A673 (cell line): ENCODE measurements at regions not wholly inside any gene's neighbourhood (a gene's known extent, or its start where the extent isn't known, plus 50 kb on each side); places are given as distances from the start of the nearest gene placed in this dataset.

Source experiments
- BruUV-seq: library from RNA; stranded (reverse); fragments of 400-500 nt; replicated peaks from 2 replicates; lab custom pipeline; 2021; lab: Mats Ljungman, UMichigan
- CTCF ChIA-PET: fragments of 300-600 bp; sonication (Branson Sonifier 250); formaldehyde crosslinking; loops from one replicate; lab custom pipeline; 2022; ENCODE audit warnings: antibody characterized with exemption; lab: Charles Lee
- POLR2A ChIA-PET: fragments of 300-600 bp; sonication (Branson Sonifier 250); formaldehyde crosslinking; loops from one replicate; lab custom pipeline; 2022; ENCODE audit warnings: antibody characterized with exemption; ENCODE audit not compliant: low non-redundant PET; lab: Charles Lee
- DNase-seq: peaks from one replicate; pipeline ENCODE4 v3.0.0-alpha.2; 2015; ENCODE audit warnings: low spot score
- H3K27ac ChIP-seq: fragments of 200-600 bp; sonication (generic); 2 replicates; pipeline ENCODE4 v1.5.1; 2016; ENCODE audit warnings: mixed run types, low read depth, mild to moderate bottlenecking, mixed read lengths, antibody characterized with exemption, low read length; ENCODE audit not compliant: poor library complexity, severe bottlenecking
- H3K27me3 ChIP-seq: fragments of 200-600 bp; sonication (generic); replicated peaks from 2 replicates; pipeline ENCODE4 v1.6.1; 2017; ENCODE audit warnings: mixed run types, low read depth, mild to moderate bottlenecking, mixed read lengths, antibody characterized with exemption, low read length; ENCODE audit not compliant: insufficient read depth, poor library complexity
- H3K36me3 ChIP-seq: fragments of 200-600 bp; sonication (generic); 2 replicates; pipeline ENCODE4 v1.6.1; 2016; ENCODE audit warnings: mixed run types, mild to moderate bottlenecking, mixed read lengths, antibody characterized with exemption, low read length; ENCODE audit not compliant: insufficient read depth, poor library complexity, severe bottlenecking
- H3K4me1 ChIP-seq: fragments of 200-600 bp; sonication (generic); 2 replicates; pipeline ENCODE4 v1.6.1; 2017; ENCODE audit warnings: mixed run types, mild to moderate bottlenecking, mixed read lengths, antibody characterized with exemption, low read length; ENCODE audit not compliant: insufficient read depth, poor library complexity, severe bottlenecking
- H3K4me3 ChIP-seq: fragments of 200-600 bp; sonication (generic); 2 replicates; pipeline ENCODE4 v1.5.1; 2016; ENCODE audit warnings: low read depth, mixed run types, mild to moderate bottlenecking, mixed read lengths, low read length; ENCODE audit not compliant: poor library complexity, severe bottlenecking
- H3K9me3 ChIP-seq: fragments of 200-600 bp; sonication (generic); 2 replicates; pipeline ENCODE4 v1.6.1; 2016; ENCODE audit warnings: mixed run types, low read depth, mild to moderate bottlenecking, mixed read lengths, antibody characterized with exemption, low read length; ENCODE audit not compliant: poor library complexity, severe bottlenecking
- EZH2 ChIP-seq: fragments of 200-600 bp; sonication (generic); IDR thresholded peaks from 2 replicates; pipeline ENCODE4 v1.6.1; 2017; ENCODE audit warnings: borderline replicate concordance, low read depth, mild to moderate bottlenecking, mixed read lengths, antibody characterized with exemption, low read length; ENCODE audit not compliant: poor library complexity, severe bottlenecking
- intact Hi-C: fragments of 100-400 bp; cut with micrococcal nuclease; formaldehyde crosslinking; loops from one replicate; pipeline ENCODE4 v1.10.0; 2022; ENCODE audit not compliant: unreplicated experiment
- TF ChIP-seq, protein P1 (sequence below): fragments of 300-800, 200-600 bp; sonication (generic); conservative IDR thresholded peaks from 2 replicates; pipeline ENCODE4 v1.5.1; 2017; ENCODE audit warnings: low read depth, mild to moderate bottlenecking, antibody characterized with exemption, low read length, moderate library complexity, mixed read lengths

DNA sequence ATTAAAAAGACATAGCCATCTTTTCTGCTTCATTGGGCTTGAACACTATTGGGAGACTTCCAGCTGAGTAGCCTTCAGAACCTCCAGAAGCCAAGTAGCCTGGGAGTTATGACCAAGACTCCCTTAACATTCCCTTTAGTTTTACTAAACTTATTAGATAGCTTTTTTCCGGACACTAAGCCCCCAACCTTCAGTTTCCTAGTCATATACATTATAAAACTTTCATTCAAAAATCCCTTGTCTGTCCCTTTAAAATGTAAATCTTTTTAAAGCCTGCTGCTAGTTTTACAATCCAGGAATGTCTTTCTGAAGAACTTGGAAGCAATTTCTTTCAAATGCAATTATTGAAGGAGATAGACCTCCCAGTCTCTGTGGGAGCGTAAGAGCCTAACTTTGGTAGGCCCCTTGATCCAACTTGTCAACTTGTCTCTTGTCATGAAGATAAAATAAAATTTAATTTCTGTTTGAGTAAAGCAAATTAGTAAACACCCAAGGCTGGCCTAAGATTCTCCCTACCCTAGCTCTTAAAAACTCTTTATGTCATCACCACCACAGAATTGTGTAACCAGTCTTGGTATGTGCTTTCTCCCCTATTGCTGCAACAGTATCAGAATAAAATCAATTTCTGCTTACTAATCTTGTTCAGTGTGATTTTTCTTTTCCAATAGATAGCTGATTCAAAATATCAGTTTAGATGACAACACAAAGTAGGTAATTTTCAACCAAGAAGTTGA, 796.2 kb downstream of the PLA2G4A start:
- CTCF ChIA-PET = no interaction called here
- H3K4me1 ChIP-seq = peaks cover 5% of the 10 kb centered on the region
- no peak for TF ChIP-seq EZH2
- TF ChIP-seq, protein P1, sequence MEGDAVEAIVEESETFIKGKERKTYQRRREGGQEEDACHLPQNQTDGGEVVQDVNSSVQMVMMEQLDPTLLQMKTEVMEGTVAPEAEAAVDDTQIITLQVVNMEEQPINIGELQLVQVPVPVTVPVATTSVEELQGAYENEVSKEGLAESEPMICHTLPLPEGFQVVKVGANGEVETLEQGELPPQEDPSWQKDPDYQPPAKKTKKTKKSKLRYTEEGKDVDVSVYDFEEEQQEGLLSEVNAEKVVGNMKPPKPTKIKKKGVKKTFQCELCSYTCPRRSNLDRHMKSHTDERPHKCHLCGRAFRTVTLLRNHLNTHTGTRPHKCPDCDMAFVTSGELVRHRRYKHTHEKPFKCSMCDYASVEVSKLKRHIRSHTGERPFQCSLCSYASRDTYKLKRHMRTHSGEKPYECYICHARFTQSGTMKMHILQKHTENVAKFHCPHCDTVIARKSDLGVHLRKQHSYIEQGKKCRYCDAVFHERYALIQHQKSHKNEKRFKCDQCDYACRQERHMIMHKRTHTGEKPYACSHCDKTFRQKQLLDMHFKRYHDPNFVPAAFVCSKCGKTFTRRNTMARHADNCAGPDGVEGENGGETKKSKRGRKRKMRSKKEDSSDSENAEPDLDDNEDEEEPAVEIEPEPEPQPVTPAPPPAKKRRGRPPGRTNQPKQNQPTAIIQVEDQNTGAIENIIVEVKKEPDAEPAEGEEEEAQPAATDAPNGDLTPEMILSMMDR = no peak
- no peak for DNase-seq
- no TSS peak for BruUV-seq
- POLR2A ChIA-PET = no interaction called here
- H3K27ac ChIP-seq = no peak overlapping the region
- intact Hi-C loops = no loop called here
- H3K27me3 ChIP-seq = no peaks in the 10 kb centered on the region
- H3K4me3 ChIP-seq = no peak overlapping the region
- no peaks in the 10 kb centered on the region for H3K9me3 ChIP-seq
- no peaks in the 10 kb centered on the region for H3K36me3 ChIP-seq

DNA sequence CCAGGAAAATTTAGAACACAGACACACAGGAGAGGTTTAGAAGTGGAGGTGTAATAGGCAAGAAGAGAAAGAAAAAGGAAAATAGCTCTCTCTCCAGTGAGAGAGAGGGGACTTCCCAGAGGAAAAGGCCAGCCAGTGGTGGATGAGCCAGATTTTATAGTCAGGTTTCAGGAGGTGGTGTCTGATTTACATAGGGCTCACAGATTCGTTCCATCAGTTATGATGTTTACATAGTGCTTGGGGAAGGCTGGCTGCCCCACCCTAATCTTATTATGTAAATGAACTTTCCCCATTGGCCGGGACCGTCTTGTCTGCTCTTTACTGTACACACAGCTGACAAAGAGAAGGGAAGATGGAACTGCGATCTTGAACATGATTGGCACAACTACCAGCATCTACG, 797.3 kb downstream of the PLA2G4A start:
- Histone ChIP-seq H3K27me3 (no peaks in the 10 kb centered on the region), H3K27ac (no peak overlapping the region), H3K4me1 (peaks cover 5% of the 10 kb centered on the region), H3K4me3 (no peak overlapping the region), H3K9me3 (no peaks in the 10 kb centered on the region), H3K36me3 (no peaks in the 10 kb centered on the region)
- BruUV-seq = no TSS peak
- POLR2A ChIA-PET = no interaction called here
- CTCF ChIA-PET = no interaction called here
- DNase-seq = peak; percentile 37
- no peak for TF ChIP-seq EZH2
- TF ChIP-seq, protein P1 = no peak
- intact Hi-C loops = no loop called here

DNA sequence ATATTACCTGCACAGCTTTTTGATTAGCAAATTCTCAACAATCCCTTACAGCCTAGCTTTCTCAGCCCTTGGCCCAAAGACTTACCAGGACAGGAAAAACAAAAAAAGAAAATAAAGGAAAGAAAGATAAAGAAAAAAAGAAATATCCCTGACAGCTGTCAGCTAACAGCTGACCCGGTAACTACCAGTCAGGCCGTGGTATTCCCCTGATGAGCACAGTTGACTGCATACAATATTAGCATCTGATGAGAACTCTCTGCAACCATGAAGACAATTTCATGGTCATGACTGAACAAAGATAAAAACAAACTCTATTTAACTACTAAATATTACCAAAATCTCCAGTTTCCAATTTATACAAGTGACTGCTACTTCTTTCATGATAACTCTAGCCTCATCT, 798.8 kb downstream of the PLA2G4A start:
- POLR2A ChIA-PET = no interaction called here
- no TSS peak for BruUV-seq
- intact Hi-C loops = no loop called here
- DNase-seq = no peak
- CTCF ChIA-PET = no interaction called here
- TF ChIP-seq EZH2 = no peak
- TF ChIP-seq, protein P1 = no peak
- Histone ChIP-seq H3K36me3 (no peaks in the 10 kb centered on the region), H3K4me3 (no peak overlapping the region), H3K4me1 (peaks cover 5% of the 10 kb centered on the region), H3K9me3 (no peaks in the 10 kb centered on the region), H3K27ac (no peak overlapping the region), H3K27me3 (no peaks in the 10 kb centered on the region)
